ENCODE measurements at regions not wholly inside any gene's neighbourhood (a gene's known extent, or its start where the extent isn't known, plus 50 kb on each side); places are given as distances from the start of the nearest gene placed in this dataset.
"Not testable (repeated sequence)": the region's sequence is repeated elsewhere in the genome, so short reads cannot be mapped to it uniquely, and the experiment has no call there.

GRCh38 chrX:56164135-56164534 lies 68.0 kb upstream of the KLF8 start:
- DNase-seq = not testable (repeated sequence)
